Large intestine (tissue), 3 donors: ENCODE measurements at regions not wholly inside any gene's neighbourhood (a gene's known extent, or its start where the extent isn't known, plus 50 kb on each side); places are given as distances from the start of the nearest gene placed in this dataset.
"Not testable (repeated sequence)": the region's sequence is repeated elsewhere in the genome, so short reads cannot be mapped to it uniquely, and the experiment has no call there.

Experiments
- DNase-seq, 2 donors: peaks; one replicate each; pipeline versions ENCODE4 v3.0.0 to v3.0.0-alpha.2; 2013
- H3K27ac ChIP-seq: one replicate; pipeline ENCODE4 v1.5.1; 2013; ENCODE audit warnings: low read length
- H3K27me3 ChIP-seq: 2 replicates; pipeline ENCODE4 v1.6.1; 2013; ENCODE audit warnings: low read length; ENCODE audit not compliant: control insufficient read depth, insufficient read depth
- H3K36me3 ChIP-seq: 2 replicates; pipeline ENCODE4 v1.6.1; 2013; ENCODE audit warnings: low read length; ENCODE audit not compliant: control insufficient read depth, insufficient read depth
- H3K4me1 ChIP-seq: one replicate; pipeline ENCODE4 v1.6.1; 2013; ENCODE audit warnings: low read length; ENCODE audit not compliant: control insufficient read depth, insufficient read depth
- H3K4me3 ChIP-seq: one replicate; pipeline ENCODE4 v1.5.1; 2013; ENCODE audit warnings: low read length
- H3K9me3 ChIP-seq: one replicate; pipeline ENCODE4 v1.6.1; 2013; ENCODE audit warnings: mild to moderate bottlenecking, low read depth, low read length, moderate library complexity; ENCODE audit not compliant: control insufficient read depth
- WGBS: methylation state at CpG from one replicate; pipeline ENCODE4 v1.1.5; 2013; ENCODE audit warnings: low lambda C conversion rate; ENCODE audit not compliant: insufficient coverage; 5-methylcytosine and 5-hydroxymethylcytosine counted together

GRCh38 chr5:172540099-172540870 lies 86.0 kb upstream of the SH3PXD2B start:
- no peak for DNase-seq
- Histone ChIP-seq H3K27me3 (peaks cover 3% of the 10 kb centered on the region), H3K4me1 (no peaks in the 10 kb centered on the region), H3K27ac (no peak overlapping the region), H3K36me3 (no peaks in the 10 kb centered on the region), H3K4me3 (no peak overlapping the region), H3K9me3 (no peaks in the 10 kb centered on the region)
- 57% methylated on average over 1 of the region's 5 CpGs for WGBS

- DNase-seq, result no peak
- H3K27ac ChIP-seq, result no peak overlapping the region
- WGBS, result 100% methylated on average over 1 of the region's 2 CpGs
- H3K4me3 ChIP-seq, result no peak overlapping the region
- peaks cover 5% of the 10 kb centered on the region for H3K4me1 ChIP-seq
- H3K27me3 ChIP-seq, result peaks cover 2% of the 10 kb centered on the region
- no peaks in the 10 kb centered on the region for H3K9me3 ChIP-seq
- no peaks in the 10 kb centered on the region for H3K36me3 ChIP-seq
Measured at GRCh38 chr5:172535108-172535445, 80.8 kb upstream of the SH3PXD2B start.

GRCh38 chr5:172534229-172535107 lies 80.1 kb upstream of the SH3PXD2B start:
- no peak overlapping the region for H3K27ac ChIP-seq
- peak in 1 of 2 donors; percentile 37 for DNase-seq
- no CpG with 5 or more reads among the region's 9 CpGs for WGBS

GRCh38 chr5:172533399-172534228 lies 79.3 kb upstream of the SH3PXD2B start:
- Histone ChIP-seq H3K4me1 (peaks cover 5% of the 10 kb centered on the region), H3K27me3 (peaks cover 2% of the 10 kb centered on the region), H3K4me3 (no peak overlapping the region), H3K9me3 (no peaks in the 10 kb centered on the region), H3K27ac (no peak overlapping the region), H3K36me3 (no peaks in the 10 kb centered on the region)
- WGBS, result no CpG with 5 or more reads among the region's 12 CpGs
- no peak for DNase-seq

More at GRCh38 chr5:172534229-172535107, 80.1 kb upstream of the SH3PXD2B start:
- Histone ChIP-seq H3K4me3 (no peak overlapping the region), H3K4me1 (peaks cover 5% of the 10 kb centered on the region), H3K36me3 (no peaks in the 10 kb centered on the region), H3K9me3 (no peaks in the 10 kb centered on the region), H3K27me3 (peaks cover 2% of the 10 kb centered on the region)

GRCh38 chr5:172533058-172533398 lies 78.7 kb upstream of the SH3PXD2B start:
- no CpG with 5 or more reads among the region's 10 CpGs for WGBS
- no peak overlapping the region for H3K27ac ChIP-seq

GRCh38 chr5:172532439-172532838 lies 78.1 kb upstream of the SH3PXD2B start:
- WGBS, result no CpG with 5 or more reads among the region's 8 CpGs
- not testable (repeated sequence) for H3K27ac ChIP-seq, DNase-seq

More at GRCh38 chr5:172533058-172533398, 78.7 kb upstream of the SH3PXD2B start:
- peaks cover 5% of the 10 kb centered on the region for H3K4me1 ChIP-seq
- H3K27me3 ChIP-seq, result peaks cover 2% of the 10 kb centered on the region
- H3K4me3 ChIP-seq, result no peak overlapping the region
- H3K36me3 ChIP-seq, result no peaks in the 10 kb centered on the region
- H3K9me3 ChIP-seq, result no peaks in the 10 kb centered on the region
- DNase-seq, result no peak

GRCh38 chr5:172531704-172532026 lies 77.3 kb upstream of the SH3PXD2B start:
- Histone ChIP-seq H3K4me1 (peaks cover 5% of the 10 kb centered on the region), H3K36me3 (no peaks in the 10 kb centered on the region), H3K27me3 (peaks cover 2% of the 10 kb centered on the region), H3K4me3 (no peak overlapping the region), H3K27ac (no peak overlapping the region), H3K9me3 (no peaks in the 10 kb centered on the region)
- WGBS, result no CpG with 5 or more reads among the region's 2 CpGs
- no peak for DNase-seq

More at GRCh38 chr5:172532439-172532838, 78.1 kb upstream of the SH3PXD2B start:
- H3K27me3 ChIP-seq, H3K4me3 ChIP-seq, H3K4me1 ChIP-seq, H3K9me3 ChIP-seq, H3K36me3 ChIP-seq: not testable (repeated sequence)

GRCh38 chr5:172530878-172531703 lies 76.8 kb upstream of the SH3PXD2B start:
- Histone ChIP-seq H3K27ac (no peak overlapping the region), H3K9me3 (no peaks in the 10 kb centered on the region), H3K27me3 (peaks cover 2% of the 10 kb centered on the region), H3K4me1 (peaks cover 7% of the 10 kb centered on the region), H3K4me3 (no peak overlapping the region), H3K36me3 (no peaks in the 10 kb centered on the region)
- WGBS, result no CpG with 5 or more reads among the region's 13 CpGs
- DNase-seq, result no peak

GRCh38 chr5:172530406-172530805 lies 76.1 kb upstream of the SH3PXD2B start:
- H3K4me1 ChIP-seq, result peaks cover 10% of the 10 kb centered on the region
- DNase-seq, result no peak
- no CpG with 5 or more reads among the region's 8 CpGs for WGBS

More at GRCh38 chr5:172530406-172530805, 76.1 kb upstream of the SH3PXD2B start:
- H3K4me3 ChIP-seq, result no peak overlapping the region
- no peak overlapping the region for H3K27ac ChIP-seq
- H3K9me3 ChIP-seq, result no peaks in the 10 kb centered on the region
- H3K36me3 ChIP-seq, result no peaks in the 10 kb centered on the region
- peaks cover 2% of the 10 kb centered on the region for H3K27me3 ChIP-seq
